ENCODE measurements at regions not wholly inside any gene's neighbourhood (a gene's known extent, or its start where the extent isn't known, plus 50 kb on each side); places are given as distances from the start of the nearest gene placed in this dataset.
"Not testable (repeated sequence)": the region's sequence is repeated elsewhere in the genome, so short reads cannot be mapped to it uniquely, and the experiment has no call there.

DNA sequence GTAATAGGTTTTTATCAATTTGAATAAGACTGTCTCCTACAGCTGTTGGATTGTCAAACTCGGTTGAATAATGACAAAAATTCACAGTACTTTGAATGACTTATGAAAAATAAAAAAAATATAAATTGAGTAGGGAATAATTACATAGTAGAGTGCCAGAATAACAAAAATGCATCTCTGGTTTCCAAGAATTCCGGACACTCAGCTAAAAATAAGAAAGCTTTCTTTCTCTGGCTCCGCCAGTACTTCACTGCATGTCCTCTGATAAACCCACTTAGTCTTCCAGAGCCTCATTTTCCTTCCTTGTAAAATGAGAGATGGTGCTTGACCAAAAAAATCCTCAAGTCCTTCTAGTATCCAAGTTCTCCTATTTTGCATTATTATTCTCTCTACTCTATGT lies 374.6 kb upstream of the LUZP2 start:
- no peak for DNase-seq

DNA sequence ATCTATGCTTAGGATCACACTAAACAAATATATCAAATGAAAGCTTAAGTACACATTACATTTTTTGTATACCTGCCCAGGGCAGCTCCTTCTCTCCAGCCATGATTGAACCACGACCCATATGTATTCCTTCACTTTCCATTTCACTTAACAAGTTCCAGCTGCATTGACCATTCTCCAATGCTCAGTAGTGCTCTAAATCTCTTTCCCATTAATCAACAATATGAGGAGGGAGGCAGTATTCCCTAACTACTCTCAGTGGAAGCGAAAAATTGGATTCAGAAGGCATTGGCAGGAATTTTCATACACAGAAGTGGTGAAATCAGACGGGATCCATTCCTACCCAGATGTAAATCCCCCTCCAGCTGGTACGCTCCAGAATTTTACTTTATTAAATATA lies 372.0 kb upstream of the LUZP2 start:
- DNase-seq, result no peak

DNA sequence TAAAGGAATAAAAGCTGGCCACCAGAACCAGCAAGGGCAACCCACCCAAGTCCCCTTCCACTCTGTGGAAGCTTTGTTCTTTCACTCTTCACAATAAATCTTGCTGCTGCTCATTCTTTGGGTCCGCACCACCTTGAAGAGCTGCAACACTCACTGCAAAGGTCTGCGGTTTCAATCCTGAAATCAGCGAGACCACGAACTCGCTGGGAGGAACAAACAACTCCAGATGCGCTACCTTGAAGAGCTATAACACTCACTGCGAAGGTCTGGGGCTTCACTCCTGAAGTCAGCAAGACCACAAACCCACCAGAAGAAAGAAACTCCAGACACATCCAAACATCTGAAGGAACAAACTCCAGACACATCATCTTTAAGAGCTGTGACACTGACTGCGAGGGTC lies 365.2 kb upstream of the LUZP2 start:
- no peak for DNase-seq

DNA sequence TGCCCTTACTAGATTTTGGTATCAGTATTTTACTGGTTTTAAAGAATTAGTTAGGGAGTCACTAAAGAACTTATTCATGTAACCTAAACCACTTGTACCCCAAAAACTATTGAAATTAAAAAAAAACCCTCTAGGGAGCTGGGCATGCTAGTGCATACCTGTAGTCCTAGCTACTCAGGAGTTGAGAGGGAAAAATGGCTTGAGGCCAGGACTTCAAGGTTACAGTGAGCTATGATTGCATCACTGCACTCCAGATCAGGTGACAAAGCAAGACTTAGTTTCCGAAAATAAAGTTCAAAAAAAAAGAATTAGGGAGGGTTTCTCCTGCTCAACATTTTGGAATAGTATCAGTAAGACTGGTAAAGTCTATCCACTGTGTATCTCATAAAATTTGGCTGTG lies 364.4 kb upstream of the LUZP2 start:
- no peak for DNase-seq

DNA sequence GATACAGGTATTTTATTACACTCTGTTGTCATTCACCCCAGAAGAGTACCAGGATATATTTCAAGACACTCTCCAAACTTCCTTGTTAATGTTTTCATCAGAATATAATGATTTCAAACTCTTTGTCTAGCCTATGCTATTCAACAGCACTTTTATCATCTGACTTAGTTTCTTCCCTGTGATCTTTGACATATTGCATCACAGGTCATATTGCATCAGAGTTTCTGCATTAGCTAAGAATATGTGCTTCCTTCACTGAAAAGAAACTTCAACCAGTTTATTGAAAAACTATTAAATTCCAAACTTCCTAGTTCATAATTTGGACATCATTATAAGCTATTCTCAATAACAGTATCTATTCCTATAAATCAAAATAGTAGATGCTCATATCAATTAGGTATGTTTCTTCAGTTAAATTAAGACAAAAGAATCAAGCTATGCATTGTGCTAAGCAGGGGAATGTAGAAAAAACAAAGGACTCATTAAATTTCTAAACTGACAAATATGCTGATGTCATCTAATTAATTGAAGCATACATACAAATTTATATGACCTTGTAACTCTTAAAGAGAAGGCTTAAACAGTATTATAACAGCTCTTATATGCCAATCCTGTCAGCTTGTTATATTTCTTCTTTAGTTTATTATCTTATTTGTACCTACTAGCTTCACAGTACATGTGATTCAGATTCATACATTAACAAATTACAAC lies 361.8 kb upstream of the LUZP2 start:
- DNase-seq, result no peak

DNA sequence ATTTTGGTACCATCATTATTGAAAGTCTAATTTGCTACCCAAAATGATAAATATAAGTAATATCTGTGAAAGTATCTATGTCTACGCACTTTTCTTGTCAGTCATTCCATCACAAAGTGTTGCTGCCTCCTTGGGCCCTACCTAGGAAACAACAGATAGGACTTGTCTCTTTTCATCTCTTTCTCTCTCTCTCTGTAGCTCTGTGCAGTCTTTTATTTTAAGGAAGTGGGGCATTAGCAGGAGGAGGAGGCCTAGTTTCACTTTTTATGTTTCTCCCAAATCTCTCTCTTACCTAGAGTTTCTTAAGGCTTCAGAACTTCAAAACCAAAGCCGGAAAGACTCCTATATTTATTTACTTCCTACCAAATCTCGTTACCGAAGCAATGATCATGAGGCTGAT lies 354.8 kb upstream of the LUZP2 start:
- no peak for DNase-seq

DNA sequence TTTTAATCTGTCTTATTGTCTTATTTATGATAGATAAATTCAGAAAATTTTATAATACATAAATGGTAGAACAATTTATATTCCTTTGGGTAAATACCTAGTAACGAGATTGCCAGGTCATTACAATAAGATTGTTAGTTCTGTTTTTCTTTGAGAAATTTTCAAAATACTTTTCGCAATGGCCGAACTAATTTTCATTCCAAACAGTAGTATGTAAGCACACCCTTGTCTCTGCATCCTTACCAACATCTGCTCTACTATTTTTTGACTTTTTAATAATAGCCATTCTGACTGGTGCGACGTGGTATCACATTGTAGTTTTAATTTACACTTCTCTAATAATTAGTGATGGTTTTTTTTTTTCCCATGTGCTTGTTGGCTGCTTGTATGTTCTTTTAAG lies 351.4 kb upstream of the LUZP2 start:
- no peak for DNase-seq

DNA sequence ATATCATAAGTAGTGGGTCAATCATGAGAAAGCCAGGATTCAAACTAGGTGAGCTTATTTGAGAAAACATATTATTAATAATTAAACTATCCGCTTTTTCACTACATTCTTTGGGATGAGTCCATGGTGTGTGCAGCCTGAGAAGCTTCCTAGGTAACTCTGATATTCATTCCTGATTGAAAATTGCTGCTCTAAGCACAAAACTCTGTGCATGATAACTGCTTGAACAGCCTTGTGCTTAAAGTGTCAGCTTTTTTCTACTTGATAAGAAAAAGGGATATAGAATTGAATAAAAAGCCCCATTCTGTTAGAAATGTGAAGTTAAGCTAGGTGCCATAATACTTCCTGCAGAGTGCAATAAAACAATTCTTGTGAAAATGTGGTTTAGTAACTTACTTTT lies 343.5 kb upstream of the LUZP2 start:
- no peak for DNase-seq

DNA sequence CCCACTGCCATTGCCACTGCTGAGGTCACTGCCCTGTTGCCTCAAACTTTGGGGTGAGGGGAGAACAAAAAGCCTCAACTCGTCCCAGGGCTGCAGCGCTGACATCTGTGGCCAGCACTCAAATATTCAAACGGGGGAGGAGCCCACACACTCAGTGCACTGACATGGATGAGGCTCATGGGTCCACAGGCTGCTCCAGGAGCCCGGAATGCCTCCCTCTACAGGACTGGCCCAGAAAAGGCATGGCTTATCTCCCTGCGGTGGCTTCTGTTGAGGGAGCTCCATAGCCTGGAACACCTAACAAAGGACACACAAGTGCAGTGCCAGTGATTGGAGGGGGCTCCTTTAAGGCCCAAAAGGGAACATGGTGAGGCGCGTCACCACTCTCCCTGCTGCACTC lies 341.1 kb upstream of the LUZP2 start:
- no peak for DNase-seq

DNA sequence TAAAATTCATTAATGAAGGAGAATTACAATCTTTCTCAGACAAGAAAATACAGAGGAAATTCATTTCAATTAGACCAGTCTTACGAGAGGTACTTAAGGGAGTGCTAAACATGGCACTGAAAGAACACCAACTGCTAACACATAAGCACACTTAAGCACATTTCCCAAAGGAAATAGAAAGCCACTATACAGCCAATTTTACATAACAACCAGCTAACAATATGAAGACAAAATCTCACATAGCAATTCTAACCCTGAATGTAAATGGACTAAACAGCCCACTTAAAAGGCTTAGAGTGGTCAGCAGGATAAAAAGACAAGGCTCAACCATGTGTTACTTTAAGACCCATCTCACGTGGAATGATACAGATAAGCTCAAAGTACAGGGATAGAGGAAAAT lies 339.5 kb upstream of the LUZP2 start:
- no peak for DNase-seq

DNA sequence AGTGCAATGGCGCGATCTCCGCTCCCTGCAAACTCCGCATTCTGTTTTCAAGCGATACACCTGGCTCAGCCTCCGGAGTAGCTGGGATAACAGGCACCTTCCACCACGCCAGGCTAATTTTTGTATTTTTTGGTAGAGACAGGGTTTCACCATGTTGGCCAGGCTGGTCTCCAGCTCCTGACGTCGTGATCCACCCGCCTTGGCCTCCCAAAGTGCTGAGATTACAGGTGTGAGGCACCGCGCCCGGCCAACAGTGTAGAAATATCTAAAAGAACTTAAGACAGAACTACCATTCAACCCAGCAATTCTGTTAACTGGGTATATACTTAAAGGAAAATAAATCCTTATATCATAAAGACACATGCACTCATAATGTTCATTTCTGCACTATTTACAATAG lies 335.3 kb upstream of the LUZP2 start:
- DNase-seq, result no peak

DNA sequence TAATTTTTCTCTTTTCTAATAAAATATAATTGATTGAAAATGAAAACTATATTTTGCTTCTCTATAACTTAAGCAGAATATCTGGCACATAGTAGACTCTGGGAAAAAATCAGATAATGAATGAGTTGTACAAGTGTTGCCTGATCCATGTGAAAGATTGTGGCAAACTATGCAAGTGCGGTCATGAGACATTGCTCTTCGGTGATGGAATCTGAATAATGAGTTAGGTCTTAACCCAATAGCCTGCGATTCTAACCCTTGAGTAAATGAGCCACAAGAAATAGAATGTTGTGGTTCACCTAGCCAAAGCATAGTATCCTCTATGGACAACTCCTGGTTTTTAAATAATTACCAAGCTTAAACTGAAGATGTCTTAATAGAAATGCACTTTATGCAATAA lies 333.7 kb upstream of the LUZP2 start:
- DNase-seq, result no peak

DNA sequence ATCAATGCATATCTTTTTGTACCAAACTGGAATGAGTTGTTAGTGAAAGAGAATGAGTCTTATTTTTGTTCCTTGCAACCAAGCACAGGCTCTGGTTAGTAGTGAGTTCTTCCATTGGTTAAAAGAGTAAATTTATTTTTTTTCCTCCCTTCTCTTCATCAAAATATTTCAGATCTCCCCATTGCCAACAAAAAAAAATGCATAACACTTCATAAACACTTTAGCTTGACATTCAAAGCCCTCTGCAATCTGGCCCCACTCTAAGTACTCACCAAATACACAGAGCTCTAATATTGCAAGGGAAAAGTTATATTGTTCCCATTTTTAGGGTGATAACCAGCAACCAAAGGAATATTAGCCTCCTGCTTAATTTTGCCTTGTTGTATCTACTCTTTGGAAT lies 333.0 kb upstream of the LUZP2 start:
- DNase-seq, result no peak

DNA sequence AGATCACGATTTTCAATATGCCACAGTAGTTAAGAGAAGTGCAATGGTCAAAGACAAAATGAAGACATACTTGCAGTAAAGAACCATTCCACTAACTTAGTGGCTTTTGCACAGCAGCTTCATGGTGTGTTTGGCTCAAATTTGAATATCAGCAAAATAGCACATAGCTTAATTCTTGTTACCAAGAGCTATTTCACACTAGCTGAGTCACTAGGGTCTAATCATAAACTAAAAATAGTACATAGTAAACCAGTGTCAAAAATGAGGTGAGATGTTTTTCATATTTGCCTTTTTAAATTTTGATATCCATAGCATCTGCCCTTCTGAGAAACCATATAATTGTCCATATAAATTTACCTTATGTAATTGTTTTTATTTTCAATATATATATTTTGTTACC lies 325.0 kb upstream of the LUZP2 start:
- DNase-seq, result no peak

DNA sequence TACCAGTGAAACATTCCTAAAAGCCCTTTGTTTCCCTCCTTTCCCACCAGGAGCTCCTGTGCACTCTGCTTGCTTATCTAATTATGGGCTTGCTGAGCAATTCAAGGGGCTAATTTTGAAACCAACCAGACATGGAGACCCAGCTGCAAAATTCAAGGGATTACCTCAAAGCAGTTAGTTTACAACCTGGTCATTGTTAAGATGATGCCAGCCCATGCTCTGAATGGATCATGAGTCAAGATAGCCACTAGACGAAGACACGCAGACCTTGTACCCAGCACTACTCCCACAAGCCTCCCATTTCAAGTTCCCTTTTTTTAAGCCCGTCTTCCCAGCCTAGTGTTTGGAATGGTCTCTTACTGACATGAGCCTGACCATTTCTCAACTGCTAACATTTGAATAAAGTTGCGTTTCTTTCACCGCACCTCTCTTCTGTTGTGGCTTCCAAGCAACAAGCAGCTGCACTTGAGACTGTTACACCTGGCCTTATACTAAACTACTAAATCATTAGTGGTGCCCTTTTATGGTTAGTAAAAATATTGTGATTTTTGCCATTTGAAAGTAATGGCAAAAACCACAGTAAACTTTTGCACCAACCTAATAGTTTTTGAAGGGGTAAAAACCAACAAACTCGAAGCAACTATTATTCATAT lies 315.3 kb upstream of the LUZP2 start:
- DNase-seq, result no peak

DNA sequence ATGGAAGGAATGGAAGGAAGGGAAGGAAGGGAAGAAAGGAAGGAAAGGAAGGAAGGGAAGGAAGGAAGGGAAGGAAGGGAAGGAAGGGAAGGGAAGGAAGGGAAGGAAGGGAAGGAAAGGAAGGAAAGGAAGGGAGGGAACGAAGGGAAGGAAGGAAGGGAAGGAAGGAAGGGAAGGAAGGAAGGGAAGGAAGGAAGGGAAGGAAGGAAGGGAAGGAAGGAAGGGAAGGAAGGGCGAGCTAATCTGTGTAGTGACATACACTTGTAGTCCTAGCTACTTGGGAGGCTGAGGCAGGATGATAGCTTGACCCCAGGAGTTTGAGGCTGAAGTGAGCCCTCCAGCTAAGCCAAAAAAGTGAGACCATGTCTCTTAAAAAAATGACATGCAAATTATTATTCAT lies 311.3 kb upstream of the LUZP2 start:
- not testable (repeated sequence) for DNase-seq

DNA sequence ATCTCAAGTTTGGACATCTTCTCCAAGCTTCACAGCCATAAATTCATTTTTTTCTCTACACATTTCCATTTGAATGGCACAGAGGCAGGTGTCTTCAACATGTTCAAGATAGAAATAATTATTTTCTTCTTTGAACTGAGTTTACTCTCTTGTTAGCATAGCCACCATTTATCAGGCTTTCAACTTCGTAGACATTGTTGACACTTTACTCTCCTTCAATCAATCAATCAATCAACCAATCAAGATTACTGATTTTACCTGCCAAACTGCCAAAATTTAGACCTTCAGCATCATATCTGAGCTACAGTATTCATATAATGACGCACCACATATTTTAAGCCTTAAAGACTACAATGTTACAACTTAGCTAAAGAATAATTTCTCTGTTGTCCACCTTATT lies 300.1 kb upstream of the LUZP2 start:
- no peak for DNase-seq

DNA sequence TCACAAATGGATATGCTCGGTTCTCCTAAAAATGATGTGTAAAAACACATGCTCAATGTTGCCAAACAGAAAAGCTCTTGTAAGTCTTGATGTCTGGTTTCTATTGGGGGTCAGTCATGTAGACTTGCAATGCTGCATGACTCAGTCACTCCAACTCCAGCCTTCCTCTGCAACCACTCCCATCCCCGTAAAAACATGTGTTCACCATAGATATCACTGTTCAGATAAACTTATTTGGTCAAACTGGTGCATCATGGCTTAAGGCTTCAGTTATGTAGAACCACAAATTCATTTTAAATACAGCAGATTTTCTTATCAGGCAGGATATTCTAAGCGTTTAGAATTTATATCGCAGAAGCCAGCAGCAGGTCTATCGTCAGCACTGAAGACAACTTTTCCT lies 298.4 kb upstream of the LUZP2 start:
- DNase-seq, result no peak

DNA sequence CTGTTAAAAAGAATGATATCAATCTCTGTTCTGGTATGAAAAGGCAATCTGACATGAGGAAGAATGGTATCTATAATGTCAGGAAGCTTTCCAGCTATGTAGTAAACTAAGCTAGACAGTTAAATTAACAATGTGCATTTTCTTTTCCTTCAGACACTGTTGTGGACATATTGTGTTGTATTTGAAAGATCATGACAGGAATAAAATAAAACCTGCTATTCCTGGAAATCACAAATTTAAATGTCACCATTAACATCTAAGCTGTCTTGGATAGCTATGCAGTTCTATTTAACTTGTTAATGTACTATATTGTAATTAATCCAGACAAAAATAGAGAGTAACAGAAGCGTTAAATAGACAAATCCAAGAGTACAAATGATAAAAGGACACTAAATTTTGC lies 297.4 kb upstream of the LUZP2 start:
- DNase-seq, result no peak

DNA sequence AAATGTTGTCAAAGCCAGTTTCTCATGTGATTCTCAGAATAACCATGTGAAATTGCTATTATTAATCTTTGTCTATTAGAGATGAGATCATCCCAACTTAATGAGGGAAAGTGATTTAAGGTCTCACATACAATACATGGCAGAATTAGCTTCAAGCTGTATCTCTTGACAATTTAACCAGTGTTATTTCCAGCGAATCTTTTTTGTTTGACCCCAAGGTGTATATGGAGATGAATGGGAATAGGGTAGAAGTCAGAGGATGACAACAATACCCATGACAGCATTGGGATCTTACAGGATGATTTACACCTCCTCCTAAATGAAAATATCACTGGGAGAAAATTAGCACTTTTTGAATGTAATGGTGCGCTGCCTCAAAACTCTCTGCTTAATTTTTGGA lies 290.8 kb upstream of the LUZP2 start:
- DNase-seq, result no peak

DNA sequence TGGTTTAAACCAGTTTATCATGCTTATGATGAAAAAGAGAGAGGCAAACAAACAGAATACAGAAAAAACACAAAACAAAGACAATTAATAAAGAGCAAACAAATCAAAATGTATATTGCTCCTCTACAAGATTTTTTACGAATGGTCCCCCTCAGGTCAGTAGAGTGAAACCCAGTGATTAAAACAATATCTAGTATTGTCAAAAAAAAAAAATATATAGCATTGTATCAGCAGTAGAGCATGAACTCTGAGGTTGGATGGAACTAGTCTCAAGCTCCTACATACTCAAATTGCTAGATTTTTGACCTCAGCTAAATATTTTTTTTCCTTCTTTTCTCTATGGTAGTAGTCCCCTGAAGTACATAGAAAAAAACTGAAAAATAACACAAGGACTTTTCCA lies 290.3 kb upstream of the LUZP2 start:
- no peak for DNase-seq

DNA sequence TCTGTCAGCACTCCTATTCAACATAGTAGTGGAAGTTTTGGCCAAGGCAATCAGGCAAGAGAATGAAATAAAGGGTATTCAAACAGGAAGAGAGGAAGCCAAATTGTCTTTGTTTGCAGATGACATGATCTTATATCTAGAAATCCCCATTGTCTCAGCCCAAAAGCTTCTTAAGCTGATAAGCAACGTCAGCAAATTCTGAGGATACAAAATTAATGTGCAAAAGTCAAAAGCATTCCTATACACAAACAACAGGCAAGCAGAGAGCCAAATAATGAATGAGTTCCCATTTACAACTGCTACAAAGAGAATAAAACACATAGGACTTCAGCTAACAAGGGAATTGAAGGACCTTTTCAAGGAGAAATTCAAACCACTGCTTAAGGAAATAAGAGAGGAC lies 280.4 kb upstream of the LUZP2 start:
- no peak for DNase-seq

DNA sequence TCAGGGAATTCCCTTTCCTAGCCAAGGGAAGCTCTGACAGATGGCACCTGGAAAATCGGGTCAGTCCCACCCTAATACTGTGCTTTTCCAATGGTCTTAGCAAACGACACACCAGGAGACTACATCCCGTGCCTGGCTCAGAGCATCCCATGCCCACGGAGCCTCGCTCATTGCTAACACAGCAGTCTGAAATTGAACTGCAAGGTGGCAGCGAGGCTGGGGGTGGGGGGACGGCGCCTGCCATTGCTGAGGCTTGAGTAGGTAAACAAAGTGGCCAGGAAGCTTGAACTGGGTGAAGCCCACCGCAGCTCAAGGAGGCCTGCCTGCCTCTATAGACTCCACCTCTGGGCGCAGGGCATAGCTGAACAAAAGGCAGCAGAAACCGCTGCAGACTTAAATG lies 279.5 kb upstream of the LUZP2 start:
- not testable (repeated sequence) for DNase-seq

DNA sequence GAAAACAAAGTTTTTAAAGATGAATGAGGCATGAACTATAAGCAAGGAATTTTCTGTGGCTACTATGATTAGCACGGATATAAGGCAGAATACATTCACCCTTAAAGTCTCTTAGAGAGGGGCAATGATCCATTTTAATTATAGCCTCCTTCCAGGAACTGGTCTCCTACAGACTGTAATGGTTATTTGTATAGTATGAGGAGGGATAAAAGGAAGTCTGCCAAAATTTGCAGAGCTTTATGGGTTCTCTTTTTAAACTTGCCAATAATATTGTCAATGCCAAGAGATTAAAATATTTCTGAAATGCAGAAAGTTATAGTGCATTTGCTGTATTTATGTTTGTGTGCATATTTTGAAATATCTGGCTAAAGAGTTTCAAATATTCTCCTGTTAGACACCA lies 271.4 kb upstream of the LUZP2 start:
- no peak for DNase-seq

DNA sequence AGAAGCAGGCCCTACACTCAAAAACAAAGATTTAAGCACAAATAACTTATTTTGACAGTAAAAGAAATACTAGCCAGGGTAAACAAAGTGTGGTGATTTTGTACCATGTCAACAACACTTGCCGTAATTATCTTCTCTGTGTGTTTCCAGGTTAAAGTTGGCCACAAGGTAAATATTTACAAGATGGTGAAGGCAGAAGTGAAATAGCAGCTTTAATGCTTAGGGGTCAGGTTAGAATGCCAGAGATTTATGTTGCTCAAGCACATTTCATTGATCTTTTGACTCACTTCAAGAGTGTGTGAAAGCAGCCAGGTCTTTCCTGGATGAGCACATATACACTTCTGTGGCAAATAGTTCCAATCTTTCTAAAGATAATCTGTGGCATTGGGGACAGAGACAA lies 270.2 kb upstream of the LUZP2 start:
- DNase-seq, result no peak

Data from DMS 273 treated with DMSO at 0.1 percent for 48 hours (cell line).